ENCODE measurements at regions not wholly inside any gene's neighbourhood (a gene's known extent, or its start where the extent isn't known, plus 50 kb on each side); places are given as distances from the start of the nearest gene placed in this dataset.
"Not testable (repeated sequence)": the region's sequence is repeated elsewhere in the genome, so short reads cannot be mapped to it uniquely, and the experiment has no call there.

DNA sequence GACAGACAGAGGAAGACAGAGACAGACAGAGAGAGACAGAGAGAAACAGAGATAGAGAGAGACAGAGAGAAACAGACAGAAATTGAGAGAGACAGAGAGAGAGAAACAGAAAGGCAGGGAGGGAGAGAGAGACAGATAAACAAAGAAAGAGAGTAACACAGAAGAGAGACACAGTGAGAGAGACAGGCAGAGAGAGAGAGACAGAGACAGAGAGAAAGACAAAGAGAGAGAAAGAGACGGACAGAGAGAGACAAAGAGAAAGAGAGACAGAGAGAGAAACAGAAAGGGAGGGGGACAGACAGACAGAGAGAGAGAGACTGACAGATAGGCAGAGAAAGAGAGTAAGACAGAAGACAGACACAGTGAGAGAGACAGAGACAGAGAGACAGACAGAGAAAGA is 108.5 kb upstream of the ANKRD30BL start:
- no peak overlapping the region for H3K9ac ChIP-seq
- peaks cover 10% of the 10 kb centered on the region for H3K9me3 Mint-ChIP-seq
- H3K4me3 ChIP-seq = no peak overlapping the region
- H3K27ac Mint-ChIP-seq = no peak overlapping the region
- no peaks in the 10 kb centered on the region for H3K79me2 ChIP-seq (ENCODE audit: low read depth)
- no peaks in the 10 kb centered on the region for H3K27me3 ChIP-seq
- H3K27ac ChIP-seq = no peak overlapping the region
- no peak overlapping the region for H3K4me2 ChIP-seq
- no peak for DNase-seq (ENCODE audit: low spot score)
- peaks cover 17% of the 10 kb centered on the region for H3K4me1 ChIP-seq
- H3K4me1 Mint-ChIP-seq = no peaks in the 10 kb centered on the region
- no peak for TF ChIP-seq EZH2 (IDR thresholded peaks at IDR 0.05)
- TF ChIP-seq, protein P1, sequence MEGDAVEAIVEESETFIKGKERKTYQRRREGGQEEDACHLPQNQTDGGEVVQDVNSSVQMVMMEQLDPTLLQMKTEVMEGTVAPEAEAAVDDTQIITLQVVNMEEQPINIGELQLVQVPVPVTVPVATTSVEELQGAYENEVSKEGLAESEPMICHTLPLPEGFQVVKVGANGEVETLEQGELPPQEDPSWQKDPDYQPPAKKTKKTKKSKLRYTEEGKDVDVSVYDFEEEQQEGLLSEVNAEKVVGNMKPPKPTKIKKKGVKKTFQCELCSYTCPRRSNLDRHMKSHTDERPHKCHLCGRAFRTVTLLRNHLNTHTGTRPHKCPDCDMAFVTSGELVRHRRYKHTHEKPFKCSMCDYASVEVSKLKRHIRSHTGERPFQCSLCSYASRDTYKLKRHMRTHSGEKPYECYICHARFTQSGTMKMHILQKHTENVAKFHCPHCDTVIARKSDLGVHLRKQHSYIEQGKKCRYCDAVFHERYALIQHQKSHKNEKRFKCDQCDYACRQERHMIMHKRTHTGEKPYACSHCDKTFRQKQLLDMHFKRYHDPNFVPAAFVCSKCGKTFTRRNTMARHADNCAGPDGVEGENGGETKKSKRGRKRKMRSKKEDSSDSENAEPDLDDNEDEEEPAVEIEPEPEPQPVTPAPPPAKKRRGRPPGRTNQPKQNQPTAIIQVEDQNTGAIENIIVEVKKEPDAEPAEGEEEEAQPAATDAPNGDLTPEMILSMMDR (IDR thresholded peaks at IDR 0.05) = no peak
- no peaks in the 10 kb centered on the region for H3K36me3 ChIP-seq
- no peaks in the 10 kb centered on the region for H3K36me3 Mint-ChIP-seq
- H3K9me3 ChIP-seq (ENCODE audit: low read depth) = no peaks in the 10 kb centered on the region
- no peak overlapping the region for H2AFZ ChIP-seq (replicated peaks)
- no peak overlapping the region for H3K4me3 Mint-ChIP-seq
- no peaks in the 10 kb centered on the region for H4K20me1 ChIP-seq (ENCODE audit: low read depth)
- peaks cover 17% of the 10 kb centered on the region for H3F3A ChIP-seq (ENCODE audit: low read depth)
- peaks cover 2% of the 10 kb centered on the region for H3K27me3 Mint-ChIP-seq (ENCODE audit: insufficient read depth, low read depth)

DNA sequence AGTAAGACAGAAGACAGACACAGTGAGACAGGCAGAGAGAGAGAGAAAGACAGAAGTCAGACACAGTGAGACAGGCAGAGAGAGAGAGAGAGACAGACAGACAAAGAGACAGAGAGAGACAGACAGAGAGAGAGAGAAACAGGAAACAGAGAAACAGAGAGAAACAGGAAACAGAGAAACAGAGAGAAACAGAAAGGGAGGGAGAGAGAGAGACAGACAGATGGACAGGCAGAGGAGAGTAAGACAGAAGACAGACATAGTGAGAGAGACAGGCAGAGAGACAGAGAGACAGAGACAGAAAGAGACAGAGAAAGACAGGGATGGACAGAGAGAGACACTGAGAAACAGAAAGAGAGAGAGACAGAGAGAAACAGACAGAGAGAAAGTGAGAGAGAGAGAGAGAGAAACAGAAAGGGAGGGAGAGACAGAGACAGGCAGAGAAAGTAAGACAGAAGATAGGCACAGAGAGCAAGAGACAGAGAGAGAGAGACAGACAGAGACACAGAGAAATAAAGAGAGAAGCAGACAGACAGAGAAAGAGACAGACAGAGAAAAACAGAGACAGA is 109.3 kb upstream of the ANKRD30BL start:
- Histone ChIP-seq H3K27me3 (no peaks in the 10 kb centered on the region), H3K79me2 (ENCODE audit: low read depth) (no peaks in the 10 kb centered on the region), H4K20me1 (ENCODE audit: low read depth) (no peaks in the 10 kb centered on the region), H3K9ac (no peak overlapping the region), H3K9me3 (ENCODE audit: low read depth) (no peaks in the 10 kb centered on the region), H3K27ac (no peak overlapping the region), H3K36me3 (no peaks in the 10 kb centered on the region), H3K4me2 (no peak overlapping the region), H3K4me1 (peaks cover 17% of the 10 kb centered on the region), H2AFZ (replicated peaks) (peak overlapping the region; percentile 76), H3F3A (ENCODE audit: low read depth) (peaks cover 17% of the 10 kb centered on the region), H3K4me3 (no peak overlapping the region)
- H3K4me3 Mint-ChIP-seq = no peak overlapping the region
- H3K9me3 Mint-ChIP-seq = peaks cover 10% of the 10 kb centered on the region
- H3K27ac Mint-ChIP-seq = no peak overlapping the region
- H3K4me1 Mint-ChIP-seq = no peaks in the 10 kb centered on the region
- TF ChIP-seq EZH2phosphoT487 (IDR thresholded peaks at IDR 0.05) (no peak), EZH2 (IDR thresholded peaks at IDR 0.05) (no peak)
- TF ChIP-seq, protein P1 (IDR thresholded peaks at IDR 0.05) = no peak
- H3K27me3 Mint-ChIP-seq (ENCODE audit: insufficient read depth, low read depth) = peaks cover 2% of the 10 kb centered on the region
- DNase-seq (ENCODE audit: low spot score) = no peak
- no peaks in the 10 kb centered on the region for H3K36me3 Mint-ChIP-seq

GRCh38 chr2:132271794-132272193 is 110.0 kb upstream of the ANKRD30BL start:
- peaks cover 14% of the 10 kb centered on the region for H3K9me3 Mint-ChIP-seq
- not testable (repeated sequence) for H3K4me3 ChIP-seq; H3K27ac ChIP-seq; H3K27me3 ChIP-seq; H4K20me1 ChIP-seq (ENCODE audit: low read depth); H3K9me3 ChIP-seq (ENCODE audit: low read depth); H3K4me1 Mint-ChIP-seq; H3K9ac ChIP-seq; H3K4me3 Mint-ChIP-seq; H3K27ac Mint-ChIP-seq; H3K4me2 ChIP-seq; H3K36me3 Mint-ChIP-seq; H2AFZ ChIP-seq (replicated peaks); H3K79me2 ChIP-seq (ENCODE audit: low read depth); H3K27me3 Mint-ChIP-seq (ENCODE audit: insufficient read depth, low read depth); DNase-seq (ENCODE audit: low spot score); H3K36me3 ChIP-seq
- Histone ChIP-seq H3K4me1 (peaks cover 16% of the 10 kb centered on the region), H3F3A (ENCODE audit: low read depth) (peaks cover 17% of the 10 kb centered on the region)

DNA sequence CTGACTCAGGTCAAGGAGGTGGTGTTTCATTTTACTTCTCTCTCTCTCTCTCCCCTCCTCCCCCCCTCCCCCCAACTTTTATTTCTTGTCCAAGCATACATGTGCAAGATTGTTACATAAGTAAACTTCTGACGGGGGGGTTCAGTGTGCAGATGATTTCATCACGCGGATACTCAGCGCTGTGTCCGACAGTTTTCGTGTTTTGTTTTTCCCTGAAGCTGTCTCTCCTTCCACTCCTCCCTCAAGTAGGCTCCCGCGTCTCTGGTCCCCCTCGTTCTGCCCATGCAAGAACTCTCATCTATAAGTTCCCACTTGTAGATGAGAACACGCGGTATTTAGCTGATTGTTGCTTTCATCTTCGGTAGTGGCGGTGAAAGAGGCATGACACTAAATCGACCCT is 111.0 kb upstream of the ANKRD30BL start:
- no peak for DNase-seq (ENCODE audit: low spot score)

DNA sequence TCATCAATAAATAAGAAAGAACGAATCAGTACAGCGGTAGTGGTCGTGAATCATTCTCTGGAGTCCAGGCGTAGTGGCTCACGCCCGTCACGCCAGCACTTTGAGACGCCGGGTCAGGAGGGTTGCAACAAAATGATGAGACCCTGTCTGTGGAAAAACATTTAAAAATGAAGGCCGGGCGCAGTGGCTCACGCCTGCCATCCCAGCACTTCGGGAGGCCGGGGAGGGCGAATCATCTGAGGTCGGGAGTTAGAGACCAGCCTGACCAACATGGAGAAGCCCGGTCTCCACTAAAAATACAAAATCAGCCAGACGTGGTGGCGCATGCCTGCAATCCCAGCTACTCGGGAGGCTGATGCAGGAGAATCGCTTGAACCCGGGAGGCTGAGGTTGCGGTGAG is 111.8 kb upstream of the ANKRD30BL start:
- H3K9me3 Mint-ChIP-seq = peaks cover 22% of the 10 kb centered on the region
- not testable (repeated sequence) for H3K9ac ChIP-seq; H3K36me3 ChIP-seq; H4K20me1 ChIP-seq (ENCODE audit: low read depth); H3K9me3 ChIP-seq (ENCODE audit: low read depth); H3K4me2 ChIP-seq; H3K27me3 Mint-ChIP-seq (ENCODE audit: insufficient read depth, low read depth); H3F3A ChIP-seq (ENCODE audit: low read depth); DNase-seq (ENCODE audit: low spot score); H2AFZ ChIP-seq (replicated peaks); H3K27ac ChIP-seq; H3K4me3 Mint-ChIP-seq; H3K4me1 Mint-ChIP-seq; H3K79me2 ChIP-seq (ENCODE audit: low read depth); H3K4me1 ChIP-seq; H3K27me3 ChIP-seq; H3K36me3 Mint-ChIP-seq; H3K27ac Mint-ChIP-seq; H3K4me3 ChIP-seq

More for the DNA sequence above, 111.0 kb upstream of the ANKRD30BL start:
- H2AFZ ChIP-seq (replicated peaks) = no peak overlapping the region
- TF ChIP-seq, protein P1 (IDR thresholded peaks at IDR 0.05) = no peak
- TF ChIP-seq EZH2 (IDR thresholded peaks at IDR 0.05) (no peak), EZH2phosphoT487 (IDR thresholded peaks at IDR 0.05) (no peak)
- H3K4me3 ChIP-seq = no peak overlapping the region
- H3K79me2 ChIP-seq (ENCODE audit: low read depth) = no peaks in the 10 kb centered on the region
- Mint-ChIP-seq H3K27me3 (ENCODE audit: insufficient read depth, low read depth) (peaks cover 2% of the 10 kb centered on the region), H3K4me3 (no peak overlapping the region), H3K27ac (no peak overlapping the region), H3K9me3 (peaks cover 18% of the 10 kb centered on the region), H3K4me1 (no peaks in the 10 kb centered on the region), H3K36me3 (no peaks in the 10 kb centered on the region)
- H3K9ac ChIP-seq = no peak overlapping the region
- no peak overlapping the region for H3K27ac ChIP-seq
- H3K27me3 ChIP-seq = no peaks in the 10 kb centered on the region
- H3K9me3 ChIP-seq (ENCODE audit: low read depth) = no peaks in the 10 kb centered on the region
- peaks cover 7% of the 10 kb centered on the region for H3F3A ChIP-seq (ENCODE audit: low read depth)
- H4K20me1 ChIP-seq (ENCODE audit: low read depth) = no peaks in the 10 kb centered on the region
- peaks cover 7% of the 10 kb centered on the region for H3K4me1 ChIP-seq
- no peak overlapping the region for H3K4me2 ChIP-seq
- no peaks in the 10 kb centered on the region for H3K36me3 ChIP-seq
